ENCODE measurements at regions not wholly inside any gene's neighbourhood (a gene's known extent, or its start where the extent isn't known, plus 50 kb on each side); places are given as distances from the start of the nearest gene placed in this dataset.
"Not testable (repeated sequence)": the region's sequence is repeated elsewhere in the genome, so short reads cannot be mapped to it uniquely, and the experiment has no call there.

DNA sequence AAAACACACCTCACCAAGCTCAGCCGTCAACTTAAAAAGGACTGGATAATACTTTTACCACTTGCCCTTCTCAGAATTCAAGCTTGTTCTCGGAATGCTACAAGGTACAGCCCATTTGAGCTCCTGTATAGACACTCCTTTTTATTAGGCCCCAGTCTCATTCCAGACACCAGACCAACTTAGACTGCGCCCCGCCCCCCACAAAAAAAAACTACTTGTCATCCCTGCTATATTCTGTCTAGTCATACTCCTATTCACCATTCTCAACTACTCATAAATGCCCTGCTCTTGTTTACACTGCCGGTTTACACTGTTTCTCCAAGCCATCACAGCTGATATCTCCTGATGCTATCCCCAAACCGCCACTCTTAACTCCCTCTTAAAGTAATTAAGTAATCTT is 1220.5 kb downstream of the OTOL1 start:
- not testable (repeated sequence) for DNase-seq (ENCODE audit: low spot score)

- DNase-seq (ENCODE audit: low spot score), result no peak
Observed at GRCh38 chr3:162718697-162719096, 1222.1 kb downstream of the OTOL1 start.

- no peak for DNase-seq (ENCODE audit: low spot score)
Observed at GRCh38 chr3:162719684-162720341, 1223.2 kb downstream of the OTOL1 start.

- no peak for DNase-seq (ENCODE audit: low spot score)
Observed at GRCh38 chr3:162721736-162722135, 1225.1 kb downstream of the OTOL1 start.

DNA sequence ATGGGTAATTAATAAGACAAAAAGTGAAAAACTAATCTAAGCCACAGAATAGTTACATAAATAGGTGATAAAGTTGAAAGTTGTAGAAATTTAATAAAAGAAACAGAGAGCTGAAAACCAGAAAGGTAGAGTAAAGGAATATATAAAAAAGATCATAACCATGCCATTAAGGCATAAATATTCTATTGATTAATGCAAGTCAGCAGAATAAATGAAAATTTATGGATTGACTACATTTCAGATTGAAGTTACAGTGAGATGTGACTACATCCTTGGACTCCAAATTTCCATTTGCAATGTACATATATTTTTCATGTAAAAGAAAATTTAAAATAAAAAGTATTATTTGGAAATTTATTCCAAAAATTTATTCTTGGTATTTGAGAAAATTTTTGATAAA is 1225.7 kb downstream of the OTOL1 start:
- no peak for DNase-seq (ENCODE audit: low spot score)

DNA sequence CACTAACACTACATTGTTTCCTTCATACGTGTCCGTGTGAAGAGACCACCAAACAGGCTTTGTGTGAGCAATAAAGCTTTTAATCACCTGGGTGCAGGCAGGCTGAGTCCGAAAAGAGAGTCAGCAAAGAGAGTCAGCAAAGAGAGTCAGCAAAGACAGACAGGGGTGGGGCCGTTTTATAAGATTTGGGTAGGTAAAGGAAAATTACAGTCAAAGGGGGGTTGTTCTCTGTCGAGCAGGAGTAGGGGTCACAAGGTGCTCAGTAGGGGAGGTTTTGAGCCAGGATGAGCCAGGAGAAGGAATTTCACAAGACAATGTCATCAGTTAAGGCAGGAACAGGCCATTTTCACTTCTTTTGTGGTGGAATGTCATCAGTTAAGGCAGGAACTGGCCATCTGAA is 1226.2 kb downstream of the OTOL1 start:
- not testable (repeated sequence) for DNase-seq (ENCODE audit: low spot score)

DNA sequence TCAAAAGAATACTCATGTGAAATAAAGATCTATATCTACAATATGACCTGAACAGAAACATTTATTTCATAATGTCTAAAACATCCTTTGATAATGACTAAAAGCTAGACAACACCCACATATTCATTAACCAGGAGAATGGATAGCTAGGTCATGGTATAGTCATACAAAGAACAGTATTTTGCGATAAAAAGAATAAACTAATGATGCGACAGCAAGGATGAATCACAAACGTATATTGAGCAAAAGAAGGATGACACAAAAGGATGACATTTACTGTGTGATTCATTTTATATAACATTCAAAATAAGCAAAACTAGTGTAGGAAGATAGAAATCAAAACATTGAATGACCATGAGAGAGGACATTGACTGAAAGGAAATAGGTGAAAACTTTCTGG is 1233.1 kb downstream of the OTOL1 start:
- no peak for DNase-seq (ENCODE audit: low spot score)

DNA sequence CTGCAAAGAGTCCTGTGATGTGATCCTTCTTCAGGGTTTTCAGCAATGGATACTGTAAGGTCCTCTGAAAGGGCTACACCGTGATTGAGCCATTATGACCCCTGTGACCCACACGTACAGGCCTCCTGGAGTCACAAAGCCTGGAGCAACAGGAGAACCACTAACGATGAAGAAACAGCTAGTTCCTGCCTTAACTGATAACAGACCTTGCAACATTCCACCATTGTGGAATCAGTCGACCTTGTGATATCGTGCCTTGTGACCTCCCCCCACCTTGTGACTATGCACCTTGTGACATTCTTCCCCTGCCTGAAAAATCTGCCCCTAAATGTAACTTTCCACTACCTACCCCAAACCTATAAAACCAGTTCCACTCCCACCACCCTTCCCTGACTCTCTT is 1235.4 kb downstream of the OTOL1 start:
- not testable (repeated sequence) for DNase-seq (ENCODE audit: low spot score)

- DNase-seq (ENCODE audit: low spot score), result no peak
Observed at GRCh38 chr3:162738784-162739183, 1242.2 kb downstream of the OTOL1 start.

DNA sequence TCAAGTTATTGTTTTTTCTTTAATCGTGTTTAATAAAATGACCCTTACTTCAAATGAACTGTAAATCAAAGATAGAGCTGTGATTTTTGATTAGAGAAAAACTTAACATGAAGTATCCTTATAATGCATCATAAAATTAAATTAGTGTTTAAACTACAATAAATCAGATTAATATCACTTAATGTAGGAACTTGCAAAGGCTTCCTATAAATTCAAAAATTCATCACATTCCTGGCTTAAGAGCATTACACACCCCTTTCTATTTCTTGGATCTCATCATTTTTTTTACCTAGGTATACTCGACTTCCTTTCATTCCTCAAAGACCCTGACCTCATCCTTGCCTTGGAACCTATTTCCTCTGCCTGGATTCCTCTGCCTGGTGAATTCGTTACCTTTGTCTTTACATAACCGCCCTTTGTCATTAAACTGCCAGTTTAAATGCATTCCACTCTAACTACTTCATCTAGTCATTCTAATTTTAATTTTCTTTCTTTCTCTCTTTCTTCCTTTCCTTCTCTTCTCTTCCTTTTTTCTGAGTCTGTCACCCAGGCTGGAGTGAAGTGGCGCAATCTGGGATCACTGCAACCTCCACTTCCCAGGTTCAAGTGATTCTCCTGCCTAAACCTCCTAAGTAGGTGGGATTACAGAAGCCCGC is 1244.5 kb downstream of the OTOL1 start:
- no peak for DNase-seq (ENCODE audit: low spot score)

- no peak for DNase-seq (ENCODE audit: low spot score)
Observed at GRCh38 chr3:162742159-162742717, 1245.6 kb downstream of the OTOL1 start.

- no peak for DNase-seq (ENCODE audit: low spot score)
Observed at GRCh38 chr3:162743091-162743490, 1246.5 kb downstream of the OTOL1 start.

GRCh38 chr3:162760789-162761188 is 1264.2 kb downstream of the OTOL1 start:
- DNase-seq (ENCODE audit: low spot score), result no peak

DNA sequence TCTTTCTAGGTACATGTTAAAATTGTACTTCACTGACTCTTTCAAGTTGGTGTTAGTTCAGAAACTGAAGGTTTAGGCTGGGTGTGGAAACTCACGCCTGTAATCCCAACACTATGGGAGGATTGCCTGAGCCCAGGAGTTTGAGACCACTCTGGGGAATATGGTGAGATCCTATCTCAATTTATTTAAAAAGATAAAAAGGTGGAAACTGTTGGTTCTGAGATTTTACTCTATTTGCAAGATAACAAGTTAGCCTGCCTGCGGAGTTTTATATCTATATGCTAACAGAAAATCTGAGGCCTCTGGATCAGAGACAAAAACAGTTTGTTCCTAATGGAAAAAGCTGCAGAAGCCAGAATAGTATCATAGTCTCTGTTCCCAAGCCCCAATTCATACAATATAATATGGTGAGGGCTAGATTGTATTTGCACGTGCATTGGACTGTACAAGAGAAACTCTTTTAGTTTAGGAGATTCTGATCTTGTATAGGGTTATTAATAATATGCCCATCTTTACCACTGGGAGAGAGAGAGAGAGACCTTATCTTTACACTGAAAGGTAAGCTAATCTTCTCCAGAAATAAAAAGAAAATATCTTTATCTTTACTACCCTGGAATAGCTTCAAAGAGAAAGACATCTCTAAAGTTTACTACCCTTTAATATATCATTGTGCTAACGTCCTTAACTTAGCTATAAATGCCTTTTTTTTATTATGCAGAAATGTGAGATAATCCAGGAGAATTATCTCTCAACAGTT is 1267.6 kb downstream of the OTOL1 start:
- no peak for DNase-seq (ENCODE audit: low spot score)

GRCh38 chr3:162764808-162765071 is 1268.1 kb downstream of the OTOL1 start:
- no peak for DNase-seq (ENCODE audit: low spot score)

DNA sequence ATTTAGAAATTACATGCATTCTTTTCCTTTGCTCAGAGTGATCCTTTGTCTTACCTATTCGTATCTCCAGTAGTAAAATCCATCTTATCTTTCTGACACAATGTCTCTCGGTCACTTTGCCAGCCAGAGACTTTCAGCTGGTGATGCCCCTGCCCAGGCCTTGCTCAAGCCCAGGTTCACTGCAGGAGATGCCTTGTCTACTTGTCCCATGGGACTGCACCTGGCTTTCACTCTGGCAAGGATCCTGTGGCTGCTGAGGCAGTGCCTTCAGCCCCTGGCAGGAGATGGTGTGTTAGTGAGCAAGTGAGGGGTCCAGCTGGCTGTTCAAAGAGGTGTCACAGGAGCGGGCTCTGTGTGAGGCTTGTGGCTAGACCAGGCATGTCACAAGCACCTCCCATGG is 1268.9 kb downstream of the OTOL1 start:
- DNase-seq (ENCODE audit: low spot score), result no peak

DNA sequence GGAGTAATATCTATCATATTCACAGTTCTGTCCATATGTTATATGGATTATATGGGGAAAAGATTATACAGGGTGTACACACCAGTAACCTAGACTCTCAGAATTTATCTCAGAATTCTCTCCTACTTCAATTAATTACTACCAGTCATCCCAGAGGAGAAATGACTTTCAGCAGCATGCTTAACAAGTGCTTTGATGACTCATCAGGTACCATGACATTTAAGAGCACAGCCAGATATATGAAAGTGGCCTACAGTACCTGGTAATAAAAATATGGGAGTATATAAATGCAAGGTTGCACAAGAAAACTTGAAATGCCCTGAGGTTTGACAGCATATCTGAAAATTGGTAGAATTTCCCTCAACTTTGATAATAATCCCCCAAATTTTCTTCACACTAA is 1273.0 kb downstream of the OTOL1 start:
- DNase-seq (ENCODE audit: low spot score), result no peak

DNA sequence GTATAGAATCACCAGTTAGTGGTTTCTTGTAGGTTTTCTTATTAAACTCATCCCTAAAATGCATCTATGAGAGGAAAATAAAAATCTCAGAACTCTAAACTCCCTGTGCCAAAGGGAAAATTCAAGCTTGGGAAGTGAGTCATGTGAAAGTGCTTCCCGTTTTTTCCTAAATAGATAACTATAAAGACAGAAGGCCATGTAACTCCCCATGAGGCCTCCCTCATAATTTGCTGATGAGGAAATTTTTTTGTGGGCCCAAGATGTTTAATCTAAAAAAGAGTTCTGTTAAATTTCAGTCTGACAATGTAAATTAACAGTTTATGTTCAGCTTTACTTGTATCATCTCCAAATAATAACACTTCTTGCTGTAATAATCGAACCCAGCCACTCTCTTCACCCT is 1273.9 kb downstream of the OTOL1 start:
- DNase-seq (ENCODE audit: low spot score), result no peak

- no peak for DNase-seq (ENCODE audit: low spot score)
Observed at GRCh38 chr3:162774613-162775100, 1278.0 kb downstream of the OTOL1 start.

DNA sequence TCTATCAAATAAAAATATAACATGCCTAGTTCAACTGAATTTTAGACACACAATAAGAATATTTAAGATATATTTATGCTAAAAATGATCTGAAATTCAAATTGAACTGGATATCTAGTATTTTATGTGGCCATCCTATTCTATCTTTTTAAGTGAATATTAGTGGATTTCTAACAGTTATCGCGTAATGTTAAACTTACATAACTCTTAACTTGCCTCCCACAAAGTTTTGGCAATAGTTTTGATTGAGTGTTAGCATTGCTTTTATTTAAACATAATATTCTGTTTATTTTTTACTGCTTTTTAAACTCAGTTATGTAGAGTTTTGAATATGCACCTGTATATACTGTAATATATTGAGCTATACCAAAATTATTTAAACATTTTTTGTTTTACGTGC is 1279.5 kb downstream of the OTOL1 start:
- no peak for DNase-seq (ENCODE audit: low spot score)

DNA sequence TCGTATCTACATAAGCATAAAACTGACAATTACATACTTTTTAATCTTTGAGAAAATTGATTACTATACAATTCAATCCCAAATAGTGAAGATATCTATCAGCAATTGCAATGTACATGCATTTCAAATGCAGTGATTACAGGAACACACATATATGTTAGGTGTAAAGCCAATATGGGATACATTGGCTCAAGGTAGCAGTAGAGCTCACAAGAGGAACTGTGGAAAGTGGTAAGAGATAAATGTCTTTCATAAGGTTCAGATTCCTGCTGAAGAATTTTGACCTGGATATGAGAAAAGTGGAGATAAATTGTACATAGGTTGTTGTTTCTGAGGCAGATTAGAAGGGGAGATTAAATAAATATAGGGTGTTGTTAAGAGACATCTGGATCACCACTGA is 1280.5 kb downstream of the OTOL1 start:
- no peak for DNase-seq (ENCODE audit: low spot score)

DNA sequence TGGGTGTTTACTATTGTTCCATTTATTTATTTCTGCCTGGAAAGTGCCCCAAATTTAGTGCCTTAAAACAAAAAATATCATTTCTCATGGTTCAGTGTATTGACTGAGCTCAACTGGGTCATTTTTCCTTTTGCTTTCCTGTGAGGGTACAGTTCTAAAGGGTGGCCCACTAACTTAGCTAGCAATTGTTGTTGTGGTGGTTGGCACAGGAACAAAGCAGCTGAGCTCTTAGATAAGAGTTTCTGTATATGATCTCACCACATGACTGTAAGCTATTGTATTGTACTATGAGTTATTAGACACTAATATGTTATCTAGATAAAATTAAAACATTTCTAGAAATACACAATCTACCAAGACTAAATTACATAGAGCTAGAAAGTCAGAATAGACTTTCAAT is 1283.7 kb downstream of the OTOL1 start:
- no peak for DNase-seq (ENCODE audit: low spot score)

- DNase-seq (ENCODE audit: low spot score), result no peak
Observed at GRCh38 chr3:162799910-162800309, 1303.3 kb downstream of the OTOL1 start.
